ENCODE measurements at regions not wholly inside any gene's neighbourhood (a gene's known extent, or its start where the extent isn't known, plus 50 kb on each side); places are given as distances from the start of the nearest gene placed in this dataset.
"Not testable (repeated sequence)": the region's sequence is repeated elsewhere in the genome, so short reads cannot be mapped to it uniquely, and the experiment has no call there.

GRCh38 chr16:66251476-66252160 is 114.9 kb upstream of the CDH5 start:
- in situ Hi-C loops (cut with MboI; ENCODE audit: low pct_unique_long_range_greater_than_20kb, low sequenced_read_pairs), result no loop called here
- no peak for DNase-seq

- in situ Hi-C loops (cut with MboI; ENCODE audit: low pct_unique_long_range_greater_than_20kb, low sequenced_read_pairs), result no loop called here
- no peak for DNase-seq
These were observed 115.6 kb upstream of the CDH5 start for GRCh38 chr16:66250686-66251431.

- DNase-seq, result no peak
- in situ Hi-C loops (cut with MboI; ENCODE audit: low pct_unique_long_range_greater_than_20kb, low sequenced_read_pairs), result no loop called here
These were observed 118.7 kb upstream of the CDH5 start for GRCh38 chr16:66247516-66248481.

- in situ Hi-C loops (cut with MboI; ENCODE audit: low pct_unique_long_range_greater_than_20kb, low sequenced_read_pairs), result no loop called here
- no peak for DNase-seq
These were observed 120.6 kb upstream of the CDH5 start for GRCh38 chr16:66245868-66246267.

- in situ Hi-C loops (cut with MboI; ENCODE audit: low pct_unique_long_range_greater_than_20kb, low sequenced_read_pairs), result no loop called here
- DNase-seq, result no peak
These were observed 121.4 kb upstream of the CDH5 start for GRCh38 chr16:66245072-66245471.

- in situ Hi-C loops (cut with MboI; ENCODE audit: low pct_unique_long_range_greater_than_20kb, low sequenced_read_pairs), result no loop called here
- no peak for DNase-seq
These were observed 123.8 kb upstream of the CDH5 start for GRCh38 chr16:66242672-66243071.

- in situ Hi-C loops (cut with MboI; ENCODE audit: low pct_unique_long_range_greater_than_20kb, low sequenced_read_pairs); DNase-seq: not testable (repeated sequence)
These were observed 124.3 kb upstream of the CDH5 start for GRCh38 chr16:66242206-66242605.

GRCh38 chr16:66240631-66241395 is 125.7 kb upstream of the CDH5 start:
- in situ Hi-C loops (cut with MboI; ENCODE audit: low pct_unique_long_range_greater_than_20kb, low sequenced_read_pairs), result no loop called here
- DNase-seq, result no peak

GRCh38 chr16:66240088-66240487 is 126.4 kb upstream of the CDH5 start:
- in situ Hi-C loops (cut with MboI; ENCODE audit: low pct_unique_long_range_greater_than_20kb, low sequenced_read_pairs), result no loop called here
- no peak for DNase-seq

GRCh38 chr16:66238696-66239095 is 127.8 kb upstream of the CDH5 start:
- DNase-seq, result no peak
- in situ Hi-C loops (cut with MboI; ENCODE audit: low pct_unique_long_range_greater_than_20kb, low sequenced_read_pairs), result no loop called here

GRCh38 chr16:66236301-66236700 is 130.2 kb upstream of the CDH5 start:
- no peak for DNase-seq
- in situ Hi-C loops (cut with MboI; ENCODE audit: low pct_unique_long_range_greater_than_20kb, low sequenced_read_pairs), result no loop called here

GRCh38 chr16:66231452-66232160 is 134.9 kb upstream of the CDH5 start:
- in situ Hi-C loops (cut with MboI; ENCODE audit: low pct_unique_long_range_greater_than_20kb, low sequenced_read_pairs), result no loop called here
- DNase-seq, result no peak

GRCh38 chr16:66229651-66230050 is 136.8 kb upstream of the CDH5 start:
- in situ Hi-C loops (cut with MboI; ENCODE audit: low pct_unique_long_range_greater_than_20kb, low sequenced_read_pairs), result no loop called here

GRCh38 chr16:66228792-66229191 is 137.7 kb upstream of the CDH5 start:
- DNase-seq, result no peak
- in situ Hi-C loops (cut with MboI; ENCODE audit: low pct_unique_long_range_greater_than_20kb, low sequenced_read_pairs), result no loop called here

More at GRCh38 chr16:66229651-66230050, 136.8 kb upstream of the CDH5 start:
- DNase-seq, result no peak

- in situ Hi-C loops (cut with MboI; ENCODE audit: low pct_unique_long_range_greater_than_20kb, low sequenced_read_pairs), result no loop called here
- no peak for DNase-seq
These were observed 138.5 kb upstream of the CDH5 start for GRCh38 chr16:66227766-66228530.

- in situ Hi-C loops (cut with MboI; ENCODE audit: low pct_unique_long_range_greater_than_20kb, low sequenced_read_pairs), result no loop called here
- no peak for DNase-seq
These were observed 139.7 kb upstream of the CDH5 start for GRCh38 chr16:66226762-66227161.

- no peak for DNase-seq
- in situ Hi-C loops (cut with MboI; ENCODE audit: low pct_unique_long_range_greater_than_20kb, low sequenced_read_pairs), result no loop called here
These were observed 140.8 kb upstream of the CDH5 start for GRCh38 chr16:66225696-66226095.

- in situ Hi-C loops (cut with MboI; ENCODE audit: low pct_unique_long_range_greater_than_20kb, low sequenced_read_pairs), result no loop called here
- DNase-seq, result no peak
These were observed 141.9 kb upstream of the CDH5 start for GRCh38 chr16:66224626-66225025.
